Kidney (tissue), 13 donors: ENCODE measurements at regions not wholly inside any gene's neighbourhood (a gene's known extent, or its start where the extent isn't known, plus 50 kb on each side); places are given as distances from the start of the nearest gene placed in this dataset.

Experiments used
- DNase-seq, 5 donors: peaks; one replicate each; pipeline ENCODE4 v3.0.0-alpha.2; 2013 to 2020
- FAIRE-seq: peaks from 2 replicates; lab custom pipeline; 2012; peaks lifted over from hg19 to GRCh38; lab: Jason Lieb, UNC
- H3K27ac ChIP-seq, 2 donors: one replicate each; pipeline ENCODE4 v1.7.0; 2013; ENCODE audit warnings: low read depth in 2 of 2, low read length in 2 of 2, inconsistent platforms in 1 of 2
- H3K27me3 ChIP-seq: one replicate; pipeline ENCODE4 v1.7.1; 2013; ENCODE audit warnings: low read length, inconsistent platforms; ENCODE audit not compliant: control insufficient read depth, insufficient read depth
- H3K36me3 ChIP-seq, 3 donors: one replicate each; pipeline versions ENCODE4 v1.7.0 to v1.7.1; 2013; ENCODE audit warnings: low read length in 3 of 3, control low read depth in 1 of 3, inconsistent platforms in 1 of 3; ENCODE audit not compliant: insufficient read depth in 3 of 3, control insufficient read depth in 2 of 3
- H3K4me1 ChIP-seq, 3 donors: one replicate each; pipeline versions ENCODE4 v1.7.0 to v1.7.1; 2013; ENCODE audit warnings: low read length in 3 of 3, inconsistent platforms in 1 of 3, low read depth in 1 of 3; ENCODE audit not compliant: control insufficient read depth in 2 of 3, insufficient read depth in 2 of 3
- H3K4me3 ChIP-seq, 3 donors: one replicate each; pipeline versions ENCODE4 v1.7.0 to v1.8.1; 2013; ENCODE audit warnings: low read length in 3 of 3, control low read depth in 1 of 3, inconsistent platforms in 1 of 3
- H3K9ac ChIP-seq, 3 donors: one replicate each; pipeline versions ENCODE4 v1.7.0 to v1.7.1; 2013; ENCODE audit warnings: low read length in 3 of 3, control low read depth in 1 of 3, inconsistent platforms in 1 of 3
- H3K9me3 ChIP-seq, 3 donors: one replicate each; pipeline versions ENCODE4 v1.7.0 to v1.7.1; 2013; ENCODE audit warnings: low read length in 3 of 3, control low read depth in 1 of 3, inconsistent platforms in 1 of 3; ENCODE audit not compliant: control insufficient read depth in 2 of 3, insufficient read depth in 1 of 3
- CTCF ChIP-seq: IDR thresholded peaks from 3 replicates; pipeline ENCODE4 v1.5.1; 2012; ENCODE audit warnings: mild to moderate bottlenecking, moderate library complexity, borderline replicate concordance; ENCODE audit not compliant: insufficient read depth; ENCODE audit errors: extremely low read depth
- intact Hi-C: fragments of 100-400 bp; cut with DNase I; formaldehyde crosslinking; loops from one replicate; pipeline ENCODE4 v1.11.1; 2022
- donor health status: control.
- donor health status: control.
- donor health status: control.
- donor health status: control.
- donor health status: control.
- donor health status: DM: yes; HTN: yes; CAD: no.
- donor health status: Normal renal cell carcinoma (clear cell type).

GRCh38 chr2:150955231-150955630 lies 306.4 kb downstream of the RBM43 start:
- no peak overlapping the region for H3K27ac ChIP-seq
- H3K9ac ChIP-seq: no peak overlapping the region
- no peaks in the 10 kb centered on the region for H3K4me1 ChIP-seq
- no peak overlapping the region for H3K4me3 ChIP-seq
- intact Hi-C loops: no loop called here
- no peaks in the 10 kb centered on the region for H3K27me3 ChIP-seq
- FAIRE-seq (no peak), DNase-seq (no peak)
- H3K36me3 ChIP-seq: no peaks in the 10 kb centered on the region
- no peak for TF ChIP-seq CTCF
- H3K9me3 ChIP-seq: no peaks in the 10 kb centered on the region

- Histone ChIP-seq H3K36me3 (no peaks in the 10 kb centered on the region), H3K4me3 (no peak overlapping the region), H3K4me1 (no peaks in the 10 kb centered on the region), H3K9ac (no peak overlapping the region), H3K9me3 (no peaks in the 10 kb centered on the region), H3K27ac (no peak overlapping the region), H3K27me3 (no peaks in the 10 kb centered on the region)
- no peak for TF ChIP-seq CTCF
- intact Hi-C loops: no loop called here
- FAIRE-seq: peak; percentile 88
- DNase-seq: no peak
Measured at GRCh38 chr2:150946831-150947230, 314.8 kb downstream of the RBM43 start.

GRCh38 chr2:150944315-150944714 lies 317.3 kb downstream of the RBM43 start:
- Histone ChIP-seq H3K4me3 (no peak overlapping the region), H3K4me1 (no peaks in the 10 kb centered on the region), H3K36me3 (no peaks in the 10 kb centered on the region), H3K27me3 (no peaks in the 10 kb centered on the region), H3K27ac (no peak overlapping the region), H3K9ac (no peak overlapping the region), H3K9me3 (no peaks in the 10 kb centered on the region)
- DNase-seq (no peak), FAIRE-seq (no peak)
- intact Hi-C loops: no loop called here
- no peak for TF ChIP-seq CTCF

GRCh38 chr2:150939087-150939486 lies 322.6 kb downstream of the RBM43 start:
- Histone ChIP-seq H3K27ac (no peak overlapping the region), H3K9ac (no peak overlapping the region), H3K27me3 (no peaks in the 10 kb centered on the region), H3K36me3 (no peaks in the 10 kb centered on the region), H3K4me3 (peak overlapping the region in 1 of 3 donors; percentile 19), H3K9me3 (no peaks in the 10 kb centered on the region), H3K4me1 (no peaks in the 10 kb centered on the region)
- FAIRE-seq (no peak), DNase-seq (no peak)
- intact Hi-C loops: no loop called here
- TF ChIP-seq CTCF: no peak
